ENCODE measurements at regions not wholly inside any gene's neighbourhood (a gene's known extent, or its start where the extent isn't known, plus 50 kb on each side); places are given as distances from the start of the nearest gene placed in this dataset.

DNA sequence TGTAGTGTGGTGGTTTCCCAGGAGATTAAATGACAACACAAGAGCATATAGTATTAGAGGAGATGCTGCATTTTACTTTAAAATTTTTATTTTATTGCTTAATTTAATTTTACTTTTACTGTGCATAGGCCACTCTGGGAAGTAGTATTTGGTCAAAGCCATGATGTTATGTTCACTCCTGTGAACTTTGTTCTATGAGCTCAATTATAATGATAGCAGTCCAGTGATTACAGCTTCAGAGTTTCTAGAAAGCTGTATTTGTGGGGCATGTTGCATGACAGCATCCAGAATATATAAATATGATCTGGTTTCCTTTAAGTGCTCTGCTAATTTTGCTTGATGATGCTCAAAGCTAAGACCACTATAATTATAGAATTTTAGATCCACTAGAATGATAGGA, 338.6 kb downstream of the NSUN3 start:
- TF ChIP-seq FOXJ3 (CRISPR knock-in tag; IDR thresholded peaks at IDR 0.05) (no peak), SMARCE1 (IDR thresholded peaks at IDR 0.05) (no peak)

Data from K562 (cell line).